ENCODE measurements at regions not wholly inside any gene's neighbourhood (a gene's known extent, or its start where the extent isn't known, plus 50 kb on each side); places are given as distances from the start of the nearest gene placed in this dataset.
A peak's percentile ranks its signal among the peaks of the same experiment; 100 is the strongest.
"Not testable (repeated sequence)": the region's sequence is repeated elsewhere in the genome, so short reads cannot be mapped to it uniquely, and the experiment has no call there.

GRCh38 chr1:199821029-199821779 lies 206.3 kb upstream of the NR5A2 start:
- no peak for DNase-seq

- DNase-seq = no peak
Observed at GRCh38 chr1:199832451-199832850, 195.1 kb upstream of the NR5A2 start.

DNA sequence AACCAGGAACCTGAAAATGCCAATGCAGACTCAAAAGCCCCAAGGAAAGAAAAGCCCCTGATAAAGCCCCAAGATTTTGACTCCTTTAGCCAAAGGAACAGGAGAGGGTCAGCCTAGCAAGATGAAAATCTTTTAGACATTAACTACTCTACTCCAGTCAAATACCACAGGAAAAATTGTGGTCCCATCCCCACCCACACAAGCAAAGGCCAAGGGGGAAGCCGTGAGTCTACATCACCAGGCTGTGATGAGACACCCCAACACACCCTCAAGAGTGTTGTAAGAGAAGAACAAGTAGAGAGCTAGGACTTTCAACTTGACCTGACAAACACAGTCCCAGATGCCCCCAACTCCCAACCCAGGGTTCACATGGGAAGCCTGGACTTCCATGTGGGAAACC lies 192.8 kb upstream of the NR5A2 start:
- no peak for DNase-seq

- no peak for DNase-seq
Observed at GRCh38 chr1:199836430-199836829, 191.1 kb upstream of the NR5A2 start.

DNA sequence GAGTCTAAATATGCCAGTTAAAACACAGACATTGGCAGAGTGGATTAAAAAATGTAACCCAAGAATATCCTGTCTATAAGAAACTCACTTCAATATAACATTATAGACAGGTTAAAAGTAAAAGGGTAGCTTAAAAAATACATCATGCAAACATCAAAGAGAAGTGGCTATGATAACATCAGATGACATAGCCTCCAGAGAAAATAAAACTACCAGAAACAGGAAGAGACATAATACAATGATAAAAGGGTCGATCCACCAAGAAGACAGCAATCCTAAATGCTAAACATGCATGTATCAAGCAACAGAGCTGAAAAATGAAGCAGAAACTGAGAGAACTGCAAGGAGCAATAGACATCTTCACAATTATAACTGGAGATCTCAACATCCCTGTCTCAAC lies 190.2 kb upstream of the NR5A2 start:
- DNase-seq = no peak

DNA sequence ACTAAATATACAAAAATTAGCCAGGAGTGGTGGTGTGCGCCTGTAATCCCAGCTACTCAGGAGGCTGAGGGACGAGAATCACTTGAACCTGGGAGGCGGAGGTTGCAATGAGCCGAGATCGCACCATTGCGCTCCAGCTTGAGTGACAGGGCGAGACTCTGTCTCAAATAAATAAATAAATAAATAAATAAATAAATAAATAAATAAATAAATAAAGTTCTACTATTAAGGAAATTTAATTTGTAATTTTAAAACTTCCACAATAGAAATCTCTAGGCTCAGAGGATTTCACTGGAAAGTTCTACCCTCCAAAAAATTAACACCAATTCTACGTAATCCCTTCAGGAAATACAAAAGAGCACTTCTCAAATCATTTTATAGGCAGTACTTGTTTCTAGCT lies 187.9 kb upstream of the NR5A2 start:
- DNase-seq = not testable (repeated sequence)

GRCh38 chr1:199843096-199843495 lies 184.4 kb upstream of the NR5A2 start:
- DNase-seq = not testable (repeated sequence)

DNA sequence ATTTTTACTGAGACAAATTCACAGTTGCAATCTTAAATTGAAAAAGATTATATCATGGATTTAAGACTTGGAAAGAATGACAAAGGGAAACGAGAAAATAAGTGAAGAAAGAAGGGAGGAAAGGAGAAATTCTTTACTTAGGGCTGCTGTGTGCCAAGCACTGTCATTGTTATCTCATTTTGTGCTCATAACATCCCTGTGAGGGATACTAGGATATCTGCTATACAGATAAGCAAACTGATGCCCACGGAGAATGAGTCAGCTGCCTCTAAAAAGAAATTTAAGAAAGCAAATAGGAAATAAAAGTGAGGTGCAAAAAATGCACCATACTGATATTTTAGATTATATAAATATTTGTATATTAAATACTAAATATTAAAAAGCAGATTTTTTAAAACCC lies 183.6 kb upstream of the NR5A2 start:
- DNase-seq = no peak

DNA sequence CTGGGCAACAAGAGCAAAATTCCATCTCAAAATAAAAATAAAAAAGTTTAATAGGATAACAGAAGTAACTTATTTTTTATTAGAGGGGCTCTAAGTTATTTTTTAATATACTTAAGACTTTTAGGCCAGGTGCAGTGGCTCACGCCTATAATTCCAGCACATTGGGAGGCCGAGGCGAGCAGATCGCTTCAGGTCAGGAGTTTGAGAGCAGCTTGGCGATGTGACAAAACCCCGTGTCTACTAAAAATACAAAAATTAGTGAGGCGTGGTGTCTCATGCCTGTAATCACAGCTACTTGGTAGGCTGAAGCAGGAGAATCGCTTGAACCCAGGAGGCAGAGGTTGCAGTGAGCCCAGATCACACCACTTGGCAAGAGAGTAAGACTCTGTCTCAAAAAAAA lies 180.5 kb upstream of the NR5A2 start:
- DNase-seq = no peak

DNA sequence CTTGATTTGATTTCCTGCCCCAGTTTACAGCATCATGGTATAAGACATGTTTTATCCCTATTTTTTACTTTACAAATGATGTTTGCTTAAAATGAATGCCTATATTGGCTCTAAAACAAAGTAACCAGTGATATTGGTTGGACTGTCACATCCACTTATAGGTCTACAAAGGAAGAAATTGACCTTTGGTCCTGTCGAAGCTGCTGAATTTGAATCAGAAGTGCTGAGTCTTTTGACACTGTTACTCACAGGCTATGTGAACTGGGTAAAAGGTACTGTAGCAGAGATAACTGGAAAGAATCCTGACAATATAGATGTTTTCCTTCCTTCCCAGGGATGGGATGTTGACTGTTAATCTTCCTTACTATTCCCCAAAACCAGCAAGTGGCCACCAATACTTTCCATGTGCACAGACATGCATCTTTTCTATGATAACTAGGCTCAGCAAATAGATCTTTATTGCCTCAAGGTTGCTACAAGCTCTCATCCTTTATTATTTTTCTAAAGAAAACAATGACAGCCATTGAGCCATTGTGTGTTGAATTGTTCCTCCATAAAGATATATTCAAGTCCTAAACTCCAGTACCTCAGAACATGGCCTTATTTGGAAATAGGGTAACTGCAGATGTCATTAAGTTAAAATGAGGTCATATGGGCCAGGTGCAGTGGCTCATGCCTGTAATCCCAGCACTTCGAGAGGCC lies 175.9 kb upstream of the NR5A2 start:
- DNase-seq = no peak

DNA sequence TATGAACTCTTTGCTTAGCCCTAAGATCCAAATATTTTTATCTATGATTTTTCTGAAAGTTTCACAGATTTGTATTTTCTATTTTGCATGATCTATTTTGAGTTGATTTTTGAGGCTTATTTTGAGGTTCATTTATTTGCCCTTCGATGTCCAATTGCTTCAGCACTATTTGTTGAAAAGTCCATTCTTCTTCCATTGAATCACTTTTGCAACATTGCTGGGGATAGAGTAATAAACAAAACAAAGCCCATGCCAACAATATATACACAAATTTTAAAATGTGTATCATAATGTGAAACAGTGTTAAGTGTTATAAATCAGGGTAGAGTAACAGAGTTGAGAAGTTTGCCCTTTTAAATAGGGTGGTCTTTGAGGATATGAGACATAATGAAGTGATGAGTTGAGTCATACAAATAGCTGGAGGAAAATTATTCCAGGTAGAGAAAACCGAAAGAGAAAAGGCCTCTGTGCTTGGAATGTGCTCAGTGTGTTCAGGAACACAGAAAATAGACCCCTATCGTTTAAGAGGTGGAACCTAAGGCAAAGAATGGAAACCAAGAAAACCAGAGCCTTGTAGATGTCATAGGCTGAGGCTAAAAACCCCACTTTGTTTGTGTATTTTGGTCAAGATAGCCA lies 172.7 kb upstream of the NR5A2 start:
- DNase-seq = no peak

DNA sequence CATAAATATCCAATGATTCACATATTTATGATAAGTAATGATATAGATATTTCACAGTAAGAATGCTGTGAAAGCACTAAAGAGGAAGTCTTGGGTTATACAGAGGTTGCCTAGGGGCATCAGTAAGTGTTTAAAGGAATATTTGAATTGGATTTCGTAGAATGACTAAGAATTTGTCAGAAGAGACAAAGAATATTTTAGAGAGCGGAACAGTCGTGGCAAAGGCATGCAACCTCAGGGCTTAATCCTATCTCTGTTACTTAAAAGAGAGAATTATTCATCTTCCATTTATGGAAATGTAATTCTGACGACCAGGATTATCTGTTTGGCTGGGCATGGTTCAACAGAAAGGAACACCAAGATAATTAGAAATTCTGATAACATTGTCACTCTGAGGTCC lies 171.9 kb upstream of the NR5A2 start:
- no peak for DNase-seq

GRCh38 chr1:199856216-199856780 lies 171.2 kb upstream of the NR5A2 start:
- DNase-seq = no peak

DNA sequence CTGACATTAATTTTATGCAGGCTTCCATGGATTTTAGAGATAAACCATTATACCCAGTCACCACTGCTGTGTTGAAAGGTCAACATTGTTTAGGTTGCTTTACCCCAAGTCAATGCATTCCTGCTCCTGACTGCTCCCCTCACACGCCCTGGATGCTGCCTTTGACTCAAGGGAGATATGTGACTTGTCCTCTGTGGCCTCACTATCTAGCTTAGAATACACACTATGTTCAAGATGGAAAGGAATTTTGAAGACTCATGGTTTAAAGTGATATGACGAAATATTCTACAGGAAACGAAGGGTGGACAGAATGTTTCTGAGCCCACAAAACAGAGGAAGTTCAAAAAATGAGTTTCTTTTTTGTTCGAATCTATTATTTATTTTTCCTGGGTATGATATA lies 170.4 kb upstream of the NR5A2 start:
- peak; percentile 18 for DNase-seq

- DNase-seq = no peak
Observed at GRCh38 chr1:199857516-199857915, 170.0 kb upstream of the NR5A2 start.

GRCh38 chr1:199858171-199858570 lies 169.3 kb upstream of the NR5A2 start:
- DNase-seq = no peak

DNA sequence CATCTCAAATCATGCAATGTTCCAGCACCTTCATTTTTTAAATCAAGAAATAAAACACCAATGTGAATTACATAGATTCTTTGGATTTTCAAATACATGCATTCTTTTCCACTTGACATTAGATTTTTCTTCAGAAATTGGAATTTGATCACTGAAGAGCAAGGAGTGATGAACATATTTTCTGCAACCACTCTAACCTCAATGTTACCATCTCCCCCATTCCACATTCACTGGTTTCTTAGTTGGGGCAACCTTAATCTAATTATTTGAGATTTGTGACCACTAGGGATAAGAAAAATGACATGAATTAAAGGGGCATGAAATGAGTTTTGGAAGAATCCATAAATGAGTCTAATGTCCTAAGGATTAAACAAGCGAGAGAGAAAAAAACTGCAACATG lies 168.7 kb upstream of the NR5A2 start:
- DNase-seq = no peak

- peak; percentile 74 for DNase-seq
Observed at GRCh38 chr1:199859491-199859933, 168.0 kb upstream of the NR5A2 start.

DNA sequence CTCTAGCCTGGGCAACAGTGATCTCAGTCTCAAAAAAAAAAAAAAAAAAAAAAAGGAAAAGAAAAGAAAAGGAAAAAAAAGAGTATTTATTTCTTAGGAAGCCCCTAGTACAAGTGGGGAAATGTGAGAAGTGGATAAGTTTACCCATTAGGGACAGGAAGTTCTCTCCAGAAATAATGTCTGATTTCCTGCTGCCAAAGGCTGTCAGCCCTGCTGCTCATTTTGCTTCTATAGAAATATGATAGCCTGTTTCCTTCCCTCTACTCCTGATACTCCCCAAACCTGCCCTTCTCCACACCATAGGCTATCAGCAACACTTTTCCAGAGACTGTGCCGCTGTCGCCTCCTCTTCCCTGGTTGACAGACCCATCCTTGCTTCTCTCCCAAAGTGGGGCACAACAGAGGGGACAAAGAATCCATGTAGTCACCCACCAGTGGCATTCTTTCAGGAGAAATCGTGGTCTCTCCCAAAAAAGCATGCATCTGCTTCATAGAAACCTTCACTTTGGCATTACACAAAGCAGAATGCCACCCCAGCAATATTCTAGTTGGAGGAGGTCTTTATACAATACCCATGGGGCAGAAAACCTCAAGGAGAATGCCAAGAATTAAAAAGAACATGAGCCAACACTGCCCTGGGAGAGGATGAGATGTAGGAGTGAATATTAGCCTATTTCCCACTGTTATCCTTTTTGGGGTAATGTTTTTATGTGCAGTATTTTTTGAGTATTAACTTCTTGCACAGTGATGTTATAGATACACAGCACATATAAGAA lies 166.3 kb upstream of the NR5A2 start:
- DNase-seq = peak; percentile 13

DNA sequence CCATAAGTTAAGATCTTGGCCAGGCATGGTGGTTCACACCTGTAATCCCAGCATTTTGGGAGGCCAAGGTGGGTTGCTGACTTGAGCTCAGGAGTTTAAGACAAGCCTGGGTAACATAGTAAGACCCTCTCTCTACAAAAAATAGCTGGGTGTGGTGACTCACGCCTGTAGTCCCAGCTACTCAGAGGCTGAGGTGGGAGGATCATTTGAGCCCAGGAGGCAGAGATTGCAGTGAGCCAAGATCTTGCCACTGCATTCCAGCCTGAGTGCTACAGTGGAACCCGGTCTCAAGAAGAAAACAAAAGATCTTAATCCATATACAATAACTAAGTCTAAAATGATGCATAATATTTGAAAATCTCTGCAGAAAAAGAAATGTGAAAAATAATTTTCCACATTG lies 165.5 kb upstream of the NR5A2 start:
- no peak for DNase-seq

GRCh38 chr1:199866210-199866617 lies 161.3 kb upstream of the NR5A2 start:
- no peak for DNase-seq

DNA sequence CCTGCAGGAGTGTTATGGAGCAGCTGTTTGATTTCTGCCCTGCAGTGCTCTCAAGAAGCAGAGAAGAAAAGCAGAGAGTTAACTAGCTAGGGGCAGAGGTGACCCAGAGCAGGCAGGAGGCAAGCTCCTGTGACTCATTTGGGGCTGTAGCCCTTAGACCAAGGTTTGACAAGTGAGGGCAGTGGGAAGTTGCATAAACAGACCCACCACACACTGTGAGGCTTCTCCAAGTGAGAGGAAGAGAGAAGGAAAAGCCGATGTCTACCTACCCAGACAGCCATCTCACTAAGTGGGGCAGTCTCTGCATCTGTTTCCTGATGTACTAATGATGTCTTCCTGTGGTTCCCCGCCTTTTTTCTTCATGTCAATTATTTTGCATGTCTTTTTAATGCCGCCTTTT lies 159.9 kb upstream of the NR5A2 start:
- peak; percentile 91 for DNase-seq

DNA sequence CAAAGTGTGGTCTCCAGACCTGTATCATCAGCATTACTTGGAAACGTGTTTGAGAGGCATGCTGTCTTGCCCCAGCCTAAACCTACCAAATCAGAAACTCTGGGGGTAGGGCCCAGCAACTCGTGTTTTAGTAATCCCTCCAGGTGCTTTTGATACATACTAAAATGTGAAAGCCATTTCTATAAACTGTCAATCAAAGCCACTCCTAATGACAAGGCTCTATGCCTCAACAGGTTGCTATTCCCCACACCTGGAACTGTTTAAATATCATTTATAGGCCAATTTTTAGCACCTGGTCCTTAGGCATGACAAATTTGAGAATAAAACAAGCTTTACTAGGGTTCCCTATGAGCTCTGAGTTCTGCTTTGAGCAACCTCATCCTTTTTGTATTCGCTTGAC lies 158.7 kb upstream of the NR5A2 start:
- DNase-seq = no peak
